HCT116 (cell line): ENCODE measurements at regions not wholly inside any gene's neighbourhood (a gene's known extent, or its start where the extent isn't known, plus 50 kb on each side); places are given as distances from the start of the nearest gene placed in this dataset.

Experiments
- ATAC-seq: fragments of 200-7000 bp; cut with Tn5 transposase; 2 replicates; pipeline ENCODE4 v1.9.1; 2020; ENCODE audit warnings: mild to moderate bottlenecking, moderate library complexity
- BruUV-seq: library from RNA; stranded (reverse); fragments of 400-500 nt; replicated peaks from 2 replicates; lab custom pipeline; 2021; lab: Mats Ljungman, UMichigan
- CTCF ChIA-PET: fragments of 300-600 bp; sonication (Branson Sonifier 250); formaldehyde crosslinking; loops from one replicate; lab custom pipeline; 2021; ENCODE audit warnings: antibody characterized with exemption; lab: Charles Lee
- POLR2A ChIA-PET: fragments of 300-600, 350-600 bp; sonication (Branson Sonifier 250); formaldehyde crosslinking; loops from one replicate; lab custom pipeline; 2021; ENCODE audit warnings: antibody characterized with exemption; lab: Charles Lee
- RAD21 ChIA-PET, 2 experiments: fragments of 300-600 bp; sonication (Branson Sonifier 250); formaldehyde crosslinking; loops; one replicate each; lab custom pipeline; 2023; ENCODE audit warnings: low total read pairs in 2 of 2; ENCODE audit not compliant: uncharacterized antibody in 2 of 2, unreplicated experiment in 2 of 2, low non-redundant PET in 1 of 2; lab: Charles Lee
- DNase-seq: peaks from one replicate; pipeline ENCODE4 v3.0.0-alpha.2; 2010; ENCODE audit warnings: low read depth, low spot score
- H2AFZ ChIP-seq: fragments of 200-600 bp; shearing (Covaris generic), sonication (generic); 2 replicates; pipeline ENCODE4 v1.6.1; 2017; ENCODE audit warnings: low read depth, mixed run types, mixed read lengths, antibody characterized with exemption, low read length; ENCODE audit not compliant: poor library complexity, severe bottlenecking
- H3K27ac ChIP-seq: 2 replicates; pipeline ENCODE4 v1.5.1; 2012; ENCODE audit warnings: low read depth, low read length
- H3K27me3 ChIP-seq: fragments of 200-600 bp; sonication (generic); 2 replicates; pipeline ENCODE4 v1.6.1; 2016; ENCODE audit warnings: mixed run types, low read length, mixed read lengths; ENCODE audit not compliant: insufficient read depth
- H3K36me3 ChIP-seq, 2 experiments: fragments of 200-500 bp in 1 of 2; fragments of 200-600 bp in 1 of 2; sonication (Bioruptor generic) in 1 of 2; sonication (generic) in 1 of 2; 2 replicates each; pipeline versions ENCODE4 v1.5.1 to v1.6.1; 2014 to 2016; ENCODE audit warnings: low read length in 2 of 2, inconsistent platforms in 1 of 2, mixed read lengths in 1 of 2, mixed run types in 1 of 2; ENCODE audit not compliant: insufficient read depth in 2 of 2, control insufficient read depth in 1 of 2
- H3K4me1 ChIP-seq, 2 experiments: fragments of 200-600 bp in 1 of 2; sonication (generic) in 1 of 2; 2 replicates each; pipeline versions ENCODE4 v1.5.1 to v1.6.1; 2012 to 2017; ENCODE audit warnings: low read length in 2 of 2, inconsistent platforms in 1 of 2, mild to moderate bottlenecking in 1 of 2, mixed read lengths in 1 of 2, mixed run types in 1 of 2, moderate library complexity in 1 of 2; ENCODE audit not compliant: insufficient read depth in 2 of 2, control insufficient read depth in 1 of 2
- H3K4me2 ChIP-seq: fragments of 200-600 bp; sonication (generic); 2 replicates; pipeline ENCODE4 v1.6.1; 2017; ENCODE audit warnings: mixed run types, low read length, mixed read lengths
- H3K4me3 ChIP-seq, 2 experiments: fragments of 200-600 bp in 1 of 2; sonication (generic) in 1 of 2; replicated peaks in 1 of 2; 2 replicates each; pipeline ENCODE4 v1.5.1; 2011 to 2016; ENCODE audit warnings: low read length in 2 of 2, control low read depth in 1 of 2, low read depth in 1 of 2, mild to moderate bottlenecking in 1 of 2, mixed read lengths in 1 of 2, mixed run types in 1 of 2
- H3K79me2 ChIP-seq: fragments of 200-600 bp; sonication (generic); 2 replicates; pipeline ENCODE4 v1.6.1; 2017; ENCODE audit warnings: mild to moderate bottlenecking, mixed run types, low read length, moderate library complexity, mixed read lengths; ENCODE audit not compliant: insufficient read depth
- H3K9ac ChIP-seq: fragments of 200-600 bp; sonication (generic); 2 replicates; pipeline ENCODE4 v1.6.1; 2016; ENCODE audit warnings: low read length, mixed read lengths
- H3K9me2 ChIP-seq: fragments of 200-600 bp; sonication (generic), shearing (Covaris generic); 2 replicates; pipeline ENCODE4 v1.6.1; 2017; ENCODE audit warnings: mixed run types, mild to moderate bottlenecking, moderate library complexity; ENCODE audit not compliant: insufficient read depth
- H3K9me3 ChIP-seq, 2 experiments: fragments of 200-500 bp in 1 of 2; fragments of 200-600 bp in 1 of 2; sonication (Bioruptor generic) in 1 of 2; sonication (generic) in 1 of 2; 2 replicates each; pipeline ENCODE4 v1.6.1; 2014 to 2017; ENCODE audit warnings: low read length in 2 of 2, mixed read lengths in 2 of 2, inconsistent platforms in 1 of 2, low read depth in 1 of 2, mild to moderate bottlenecking in 1 of 2, mixed run types in 1 of 2, moderate library complexity in 1 of 2; ENCODE audit not compliant: control insufficient read depth in 1 of 2, insufficient read depth in 1 of 2
- H4K20me1 ChIP-seq: fragments of 200-600 bp; sonication (generic), shearing (Covaris generic); 2 replicates; pipeline ENCODE4 v1.6.1; 2017; ENCODE audit warnings: mixed run types, mild to moderate bottlenecking, moderate library complexity; ENCODE audit not compliant: insufficient read depth
- CBX3 ChIP-seq: IDR thresholded peaks from 2 replicates; pipeline ENCODE4 v1.6.1; 2012; ENCODE audit warnings: low read depth
- CEBPB ChIP-seq: IDR thresholded peaks from 2 replicates; pipeline ENCODE4 v1.6.1; 2012; ENCODE audit warnings: low read depth
- EGR1 ChIP-seq: IDR thresholded peaks from 2 replicates; pipeline ENCODE4 v1.6.1; 2012; ENCODE audit warnings: low read depth
- ELF1 ChIP-seq: IDR thresholded peaks from 2 replicates; pipeline ENCODE4 v1.6.1; 2012; ENCODE audit warnings: low read depth, borderline replicate concordance
- EZH2 ChIP-seq: fragments of 200-600 bp; sonication (generic); IDR thresholded peaks from 2 replicates; pipeline ENCODE4 v1.6.1; 2017; ENCODE audit warnings: antibody characterized with exemption, mixed run types
- FOSL1 ChIP-seq: IDR thresholded peaks from 2 replicates; pipeline ENCODE4 v1.6.1; 2012; ENCODE audit warnings: low read depth
- JUND ChIP-seq: IDR thresholded peaks from 2 replicates; pipeline ENCODE4 v1.6.1; 2012
- POLR2AphosphoS5 ChIP-seq: IDR thresholded peaks from 2 replicates; pipeline ENCODE4 v1.6.1; 2011; ENCODE audit warnings: mild to moderate bottlenecking, low read depth, low read length, moderate library complexity
- RAD21 ChIP-seq: IDR thresholded peaks from 2 replicates; pipeline ENCODE4 v1.6.1; 2012; ENCODE audit warnings: low read depth, mild to moderate bottlenecking
- SRF ChIP-seq: IDR thresholded peaks from 2 replicates; pipeline ENCODE4 v1.6.1; 2012; ENCODE audit warnings: low read depth
- ZNF274 ChIP-seq: fragments of 200-500 bp; sonication (Bioruptor generic); IDR thresholded peaks from 2 replicates; pipeline ENCODE4 v1.6.1; 2014; ENCODE audit warnings: mild to moderate bottlenecking, low read depth, low read length, inconsistent platforms
- intact Hi-C: fragments of 100-400 bp; cut with micrococcal nuclease; formaldehyde crosslinking; loops from 2 replicates; pipeline ENCODE4 v1.10.0; 2022
- TF ChIP-seq, protein P1 (sequence below), 3 experiments: fragments of 200-600 bp in 1 of 3; sonication (generic) in 1 of 3; IDR thresholded peaks in 2 of 3; conservative IDR thresholded peaks in 1 of 3; 2 replicates each; pipeline ENCODE4 v1.5.1; 2012 to 2017; ENCODE audit warnings: low read depth in 2 of 3, low read length in 2 of 3, antibody characterized with exemption in 1 of 3, borderline replicate concordance in 1 of 3, control low read depth in 1 of 3, mild to moderate bottlenecking in 1 of 3, mixed read lengths in 1 of 3, mixed run types in 1 of 3, moderate library complexity in 1 of 3; ENCODE audit not compliant: insufficient read depth in 1 of 3
- TF ChIP-seq, protein P2 (sequence below): IDR thresholded peaks from 2 replicates; pipeline ENCODE4 v1.6.1; 2011; ENCODE audit warnings: mild to moderate bottlenecking, low read length, moderate library complexity; ENCODE audit not compliant: insufficient replicate concordance; ENCODE audit errors: extremely low read depth

DNA sequence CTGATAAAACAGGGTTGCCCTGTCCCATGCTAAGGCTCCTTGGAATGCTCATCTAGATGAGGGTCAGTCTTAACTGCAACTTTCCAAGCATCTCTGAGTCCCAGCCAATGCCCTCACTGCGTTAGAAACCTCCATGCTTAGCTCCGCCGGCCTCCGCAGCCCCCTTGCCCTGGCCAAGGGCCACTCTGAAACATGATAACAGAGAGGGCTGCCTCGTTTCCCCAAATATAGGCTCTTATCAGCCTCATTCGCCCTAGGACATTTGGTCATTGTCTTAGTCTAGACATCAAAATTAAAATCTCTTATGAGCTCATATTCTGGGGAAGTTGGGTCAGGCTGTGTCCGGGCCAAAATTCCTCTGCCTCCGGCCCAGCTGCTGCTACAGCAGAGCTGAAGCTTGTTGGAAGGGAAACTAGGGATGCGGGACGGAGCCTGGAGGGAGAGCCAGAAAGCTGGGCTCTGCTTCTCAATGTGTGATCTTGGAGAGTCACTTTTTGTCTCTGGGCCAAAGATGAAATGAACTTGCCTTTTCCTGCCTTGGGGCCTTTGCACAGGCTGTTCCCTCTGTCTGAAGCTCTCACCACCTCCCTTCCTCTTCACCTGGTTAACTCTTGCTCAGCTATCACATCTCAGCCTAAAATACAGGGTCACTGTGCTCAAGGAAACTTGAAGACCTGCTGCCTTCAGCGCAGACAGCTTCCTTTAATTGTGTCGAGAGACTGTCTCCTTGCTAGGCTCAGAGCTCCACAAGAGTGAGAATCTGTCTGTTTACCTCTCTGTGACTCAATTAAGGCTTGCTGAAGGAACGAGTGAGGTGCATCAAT lies 191.3 kb downstream of the RGS3 start:
- Histone ChIP-seq H3K27me3 (peaks cover 3% of the 10 kb centered on the region; the same call in 1 of the 2 replicates), H3K4me1 (peaks cover 0 to 15% of the 10 kb centered on the region in 2 experiments; a peak in 2 of 4 replicates), H3K4me3 (no peak overlapping the region), H3K9me3 (no peaks in the 10 kb centered on the region), H2AFZ (peak overlapping the region; percentile 63), H3K36me3 (no peaks in the 10 kb centered on the region), H3K9me2 (no peaks in the 10 kb centered on the region), H3K79me2 (no peaks in the 10 kb centered on the region), H4K20me1 (no peaks in the 10 kb centered on the region), H3K4me2 (peak overlapping the region; percentile 17; the same call in 1 of the 2 replicates), H3K9ac (no peak overlapping the region), H3K27ac (no peak overlapping the region)
- intact Hi-C loops: loop anchor here (1.0 to 10.0 kb wide), 4 partner anchors 64 to 733 kb away; partner anchors contain the start of gene RNF183
- RAD21 ChIA-PET: interaction anchor here (0.9 to 5.8 kb wide), 8 partner anchors 34 to 380 kb away, joined by 3 to 68 read pairs (median 6); no protein-coding TSS in a partner anchor
- no TSS peak for BruUV-seq
- no peak for DNase-seq
- ATAC-seq: peak; percentile 7
- POLR2A ChIA-PET: interaction anchor here (1.2 to 1.7 kb wide), 2 partner anchors 63 to 200 kb away, joined by 3 to 6 read pairs; no protein-coding TSS in a partner anchor
- TF ChIP-seq, protein P1, sequence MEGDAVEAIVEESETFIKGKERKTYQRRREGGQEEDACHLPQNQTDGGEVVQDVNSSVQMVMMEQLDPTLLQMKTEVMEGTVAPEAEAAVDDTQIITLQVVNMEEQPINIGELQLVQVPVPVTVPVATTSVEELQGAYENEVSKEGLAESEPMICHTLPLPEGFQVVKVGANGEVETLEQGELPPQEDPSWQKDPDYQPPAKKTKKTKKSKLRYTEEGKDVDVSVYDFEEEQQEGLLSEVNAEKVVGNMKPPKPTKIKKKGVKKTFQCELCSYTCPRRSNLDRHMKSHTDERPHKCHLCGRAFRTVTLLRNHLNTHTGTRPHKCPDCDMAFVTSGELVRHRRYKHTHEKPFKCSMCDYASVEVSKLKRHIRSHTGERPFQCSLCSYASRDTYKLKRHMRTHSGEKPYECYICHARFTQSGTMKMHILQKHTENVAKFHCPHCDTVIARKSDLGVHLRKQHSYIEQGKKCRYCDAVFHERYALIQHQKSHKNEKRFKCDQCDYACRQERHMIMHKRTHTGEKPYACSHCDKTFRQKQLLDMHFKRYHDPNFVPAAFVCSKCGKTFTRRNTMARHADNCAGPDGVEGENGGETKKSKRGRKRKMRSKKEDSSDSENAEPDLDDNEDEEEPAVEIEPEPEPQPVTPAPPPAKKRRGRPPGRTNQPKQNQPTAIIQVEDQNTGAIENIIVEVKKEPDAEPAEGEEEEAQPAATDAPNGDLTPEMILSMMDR (IDR thresholded peaks at IDR 0.05 in 2 of 3, conservative IDR thresholded peaks at IDR 0.05 in 1 of 3; ENCODE audit: borderline replicate concordance in 1 of 3, insufficient read depth in 1 of 3, low read depth in 2 of 3, low read length in 2 of 3): no peak
- TF ChIP-seq, protein P2, sequence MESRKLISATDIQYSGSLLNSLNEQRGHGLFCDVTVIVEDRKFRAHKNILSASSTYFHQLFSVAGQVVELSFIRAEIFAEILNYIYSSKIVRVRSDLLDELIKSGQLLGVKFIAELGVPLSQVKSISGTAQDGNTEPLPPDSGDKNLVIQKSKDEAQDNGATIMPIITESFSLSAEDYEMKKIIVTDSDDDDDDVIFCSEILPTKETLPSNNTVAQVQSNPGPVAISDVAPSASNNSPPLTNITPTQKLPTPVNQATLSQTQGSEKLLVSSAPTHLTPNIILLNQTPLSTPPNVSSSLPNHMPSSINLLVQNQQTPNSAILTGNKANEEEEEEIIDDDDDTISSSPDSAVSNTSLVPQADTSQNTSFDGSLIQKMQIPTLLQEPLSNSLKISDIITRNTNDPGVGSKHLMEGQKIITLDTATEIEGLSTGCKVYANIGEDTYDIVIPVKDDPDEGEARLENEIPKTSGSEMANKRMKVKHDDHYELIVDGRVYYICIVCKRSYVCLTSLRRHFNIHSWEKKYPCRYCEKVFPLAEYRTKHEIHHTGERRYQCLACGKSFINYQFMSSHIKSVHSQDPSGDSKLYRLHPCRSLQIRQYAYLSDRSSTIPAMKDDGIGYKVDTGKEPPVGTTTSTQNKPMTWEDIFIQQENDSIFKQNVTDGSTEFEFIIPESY: no peak
- TF ChIP-seq SRF: no peak
- no peak for TF ChIP-seq ZNF274
- TF ChIP-seq JUND: no peak
- TF ChIP-seq ELF1: no peak
- no peak for TF ChIP-seq POLR2AphosphoS5
- TF ChIP-seq CBX3: no peak
- TF ChIP-seq RAD21: no peak
- no peak for TF ChIP-seq EZH2
- TF ChIP-seq EGR1: no peak
- TF ChIP-seq FOSL1: no peak
- TF ChIP-seq CEBPB: no peak
- CTCF ChIA-PET: interaction anchor here (0.6 to 8.8 kb wide), 15 partner anchors 9 to 380 kb away, joined by 3 to 287 read pairs (median 6); partner anchors contain the start of genes ALAD, C9orf43, CDC26 and POLE3
